GM12891 (cell line): ENCODE measurements at regions not wholly inside any gene's neighbourhood (a gene's known extent, or its start where the extent isn't known, plus 50 kb on each side); places are given as distances from the start of the nearest gene placed in this dataset.
A peak's percentile ranks its signal among the peaks of the same experiment; 100 is the strongest.
"Not testable (repeated sequence)": the region's sequence is repeated elsewhere in the genome, so short reads cannot be mapped to it uniquely, and the experiment has no call there.

Experiments
- DNase-seq: peaks from one replicate; pipeline ENCODE4 v3.0.0; 2011; ENCODE audit warnings: low spot score; ENCODE audit not compliant: insufficient read length
- FAIRE-seq: peaks from 2 replicates; lab custom pipeline; 2011; peaks lifted over from hg19 to GRCh38; lab: Jason Lieb, UNC
- PAX5 ChIP-seq: IDR thresholded peaks from 2 replicates; pipeline ENCODE4 v1.6.1; 2011; ENCODE audit warnings: low read length, moderate library complexity, mild to moderate bottlenecking; ENCODE audit not compliant: insufficient read depth, severe bottlenecking
- POLR2A ChIP-seq: IDR thresholded peaks from 2 replicates; pipeline ENCODE4 v1.6.1; 2011; ENCODE audit warnings: low read depth, low read length, control low read depth
- POLR2AphosphoS5 ChIP-seq: IDR thresholded peaks from 2 replicates; pipeline ENCODE4 v1.6.1; 2011; ENCODE audit warnings: low read depth, low read length, control low read depth
- POU2F2 ChIP-seq: IDR thresholded peaks from 2 replicates; pipeline ENCODE4 v1.6.1; 2011; ENCODE audit warnings: low read depth, mild to moderate bottlenecking, control low read depth, low read length, moderate library complexity
- SPI1 ChIP-seq: IDR thresholded peaks from 2 replicates; pipeline ENCODE4 v1.6.1; 2011; ENCODE audit warnings: low read depth, low read length, control low read depth
- TAF1 ChIP-seq: IDR thresholded peaks from 2 replicates; pipeline ENCODE4 v1.6.1; 2011; ENCODE audit warnings: low read depth, low read length, control low read depth

- no peak for TF ChIP-seq POLR2A
- TF ChIP-seq PAX5, result no peak
- no peak for TF ChIP-seq POLR2AphosphoS5
- no peak for TF ChIP-seq TAF1
- no peak for TF ChIP-seq SPI1
- no peak; the same call in 1 of the 2 replicates for TF ChIP-seq POU2F2
- no peak for FAIRE-seq
These were observed 305.0 kb downstream of the TYW1 start for GRCh38 chr7:67301667-67302066.

GRCh38 chr7:67302113-67303039, 305.7 kb downstream of the TYW1 start:
- TF ChIP-seq POLR2AphosphoS5 (peak; percentile 86), SPI1 (0 out of 2 replicates have a peak, but pooled peaks have one; percentile 2), POLR2A (peak; percentile 92), TAF1 (peak; percentile 75), PAX5 (no peak), POU2F2 (peak; percentile 74)
- FAIRE-seq (peak; percentile 80), DNase-seq (peak; percentile 90)

More at GRCh38 chr7:67301667-67302066, 305.0 kb downstream of the TYW1 start:
- DNase-seq, result no peak

DNA sequence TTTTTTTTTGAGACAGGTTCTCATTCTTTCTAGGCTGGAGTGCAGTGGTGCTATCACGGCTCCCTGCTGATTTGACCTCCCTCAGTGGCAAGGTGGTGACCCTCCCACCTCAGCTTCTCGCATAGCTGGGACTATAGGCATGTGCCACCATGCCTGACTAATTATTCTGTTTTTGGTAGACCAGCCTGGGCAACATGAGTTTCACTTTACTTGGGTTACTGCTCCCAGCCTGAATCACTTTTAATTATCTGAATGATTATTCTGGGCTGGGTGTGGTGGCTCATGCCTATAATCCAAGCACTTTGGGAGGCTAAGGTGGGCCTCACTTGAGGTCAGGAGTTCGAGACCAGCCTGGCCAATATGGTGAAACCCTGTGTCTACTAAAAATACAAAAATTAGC, 308.2 kb downstream of the TYW1 start:
- FAIRE-seq, DNase-seq: not testable (repeated sequence)

GRCh38 chr7:67306331-67306730, 309.7 kb downstream of the TYW1 start:
- no peak for FAIRE-seq

DNA sequence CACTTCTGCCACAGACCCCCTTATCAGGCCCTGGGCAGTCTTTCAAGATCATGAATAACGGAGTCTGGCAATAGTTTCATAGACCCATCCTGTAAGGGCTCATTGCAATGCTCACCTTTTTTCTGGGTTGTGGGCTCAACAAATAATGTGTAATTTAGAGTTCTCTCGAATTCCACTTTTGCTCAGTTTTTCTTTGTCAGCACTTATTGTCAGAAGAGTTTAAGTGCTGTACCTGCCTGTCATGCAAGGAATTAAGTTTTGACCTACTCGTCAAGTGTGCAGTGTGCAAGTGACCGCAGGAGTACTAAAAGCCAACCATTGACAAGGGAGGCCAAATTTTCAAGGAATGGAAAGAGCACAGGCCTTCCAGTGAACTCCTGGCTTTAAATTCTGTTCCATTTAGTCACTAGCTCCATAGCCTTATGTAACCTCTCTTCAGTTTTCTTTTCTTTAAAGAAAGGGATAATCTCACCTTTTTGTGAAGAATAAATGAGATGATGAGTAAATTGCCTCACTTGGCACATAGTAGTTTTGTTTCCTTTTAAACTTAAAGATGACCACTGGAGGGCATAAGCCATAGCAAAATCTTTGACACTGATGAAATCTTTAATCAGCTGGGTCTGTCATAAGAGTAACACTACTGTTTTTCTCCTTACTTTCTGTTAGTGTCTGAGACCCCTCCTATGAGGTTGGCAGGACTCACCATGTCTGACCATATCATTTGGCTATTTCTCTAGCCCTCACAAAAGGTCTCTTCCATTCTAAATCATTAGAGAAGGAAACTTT, 313.3 kb downstream of the TYW1 start:
- FAIRE-seq, result no peak
- DNase-seq, result no peak
- TF ChIP-seq SPI1, result no peak
- TF ChIP-seq PAX5, result no peak
- TF ChIP-seq POLR2A, result no peak
- TF ChIP-seq POU2F2, result no peak
- no peak for TF ChIP-seq TAF1
- TF ChIP-seq POLR2AphosphoS5, result no peak

More at GRCh38 chr7:67306331-67306730, 309.7 kb downstream of the TYW1 start:
- DNase-seq, result no peak
- no peak for TF ChIP-seq SPI1
- TF ChIP-seq POU2F2, result no peak
- no peak for TF ChIP-seq PAX5
- no peak for TF ChIP-seq POLR2A
- no peak for TF ChIP-seq TAF1

DNA sequence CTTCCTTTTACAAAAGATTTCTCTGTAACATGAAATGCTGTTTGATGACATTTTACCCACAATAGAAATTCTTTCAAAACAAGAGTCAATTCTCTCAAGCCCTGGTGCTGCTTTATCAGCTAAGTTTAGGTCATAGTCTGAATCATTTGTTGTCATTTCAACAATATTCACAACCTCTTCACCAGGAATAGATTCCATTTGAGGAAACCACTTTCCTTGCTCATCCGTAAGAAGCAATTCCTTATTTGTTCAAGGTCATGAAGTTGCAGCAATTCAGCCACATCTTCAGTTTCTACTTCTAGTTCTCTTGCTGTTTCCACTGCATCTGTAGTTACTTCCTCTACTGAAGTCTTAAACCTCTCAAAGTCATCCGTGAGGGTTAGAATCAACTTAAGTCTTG, 315.3 kb downstream of the TYW1 start:
- no peak for TF ChIP-seq TAF1
- no peak for TF ChIP-seq POLR2A
- TF ChIP-seq POU2F2, result no peak
- no peak for TF ChIP-seq PAX5
- no peak for TF ChIP-seq POLR2AphosphoS5
- TF ChIP-seq SPI1, result no peak
- FAIRE-seq (no peak), DNase-seq (no peak)

DNA sequence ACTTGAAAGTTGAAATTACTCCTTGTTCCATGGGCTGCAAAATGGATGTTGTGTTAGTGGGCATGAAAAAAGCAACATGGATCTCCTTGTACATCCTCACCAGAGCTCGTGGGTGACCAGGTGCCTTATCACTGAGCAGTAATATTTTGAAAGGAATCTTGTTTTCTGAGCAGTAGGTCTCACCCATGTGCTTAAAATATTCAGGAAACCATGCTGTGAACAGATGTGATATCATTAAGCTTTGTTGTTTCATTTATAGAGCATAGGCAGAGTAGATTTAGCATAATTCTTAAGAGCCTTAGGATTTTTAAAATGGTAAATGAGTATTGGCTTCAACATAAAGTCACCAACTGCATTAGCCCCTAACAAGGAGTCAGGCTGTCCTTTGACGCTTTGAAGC, 316.6 kb downstream of the TYW1 start:
- DNase-seq (no peak), FAIRE-seq (no peak)
- no peak for TF ChIP-seq POLR2AphosphoS5
- no peak for TF ChIP-seq POLR2A
- TF ChIP-seq POU2F2, result no peak
- no peak for TF ChIP-seq TAF1
- TF ChIP-seq SPI1, result no peak
- TF ChIP-seq PAX5, result no peak

DNA sequence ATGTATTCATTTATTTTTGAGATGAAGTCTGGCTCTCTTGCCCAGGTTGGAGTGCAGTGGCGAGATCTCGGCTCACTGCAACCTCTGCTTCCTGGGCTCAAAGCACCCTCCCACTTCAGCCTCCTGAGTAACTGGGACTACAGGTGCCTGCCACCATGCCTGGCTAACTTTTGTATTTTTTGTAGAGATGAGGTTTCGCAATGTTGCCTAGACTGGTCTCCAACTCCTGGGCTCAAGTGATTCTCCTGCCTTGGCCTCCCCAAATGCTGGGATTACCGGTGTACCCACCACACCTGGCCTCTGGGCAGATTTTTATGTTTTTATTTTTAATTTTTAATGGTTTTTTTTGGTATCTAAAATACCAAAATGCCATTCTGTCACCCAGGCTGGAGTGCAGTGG, 320.3 kb downstream of the TYW1 start:
- FAIRE-seq, result not testable (repeated sequence)

DNA sequence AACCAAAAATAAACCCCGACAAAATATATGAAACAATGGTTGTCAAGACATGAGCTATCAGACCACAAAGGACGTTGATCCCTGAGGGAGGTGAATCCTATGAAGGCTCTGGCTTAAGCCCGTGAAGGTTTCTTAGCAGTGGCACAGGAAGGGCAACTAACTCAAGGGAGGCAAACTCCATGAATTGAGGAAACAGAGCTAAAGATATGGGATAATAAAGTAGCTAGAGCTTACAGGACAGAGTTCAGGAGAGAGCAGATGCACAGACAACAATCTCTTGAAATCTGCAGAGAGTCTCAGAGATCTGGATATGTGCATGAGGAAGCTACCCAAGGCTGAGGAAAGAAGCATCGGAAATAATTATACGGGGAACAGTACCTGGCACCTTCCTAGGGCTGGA, 331.6 kb downstream of the TYW1 start:
- DNase-seq, FAIRE-seq: not testable (repeated sequence)

More for the DNA sequence above, 320.3 kb downstream of the TYW1 start:
- not testable (repeated sequence) for DNase-seq

DNA sequence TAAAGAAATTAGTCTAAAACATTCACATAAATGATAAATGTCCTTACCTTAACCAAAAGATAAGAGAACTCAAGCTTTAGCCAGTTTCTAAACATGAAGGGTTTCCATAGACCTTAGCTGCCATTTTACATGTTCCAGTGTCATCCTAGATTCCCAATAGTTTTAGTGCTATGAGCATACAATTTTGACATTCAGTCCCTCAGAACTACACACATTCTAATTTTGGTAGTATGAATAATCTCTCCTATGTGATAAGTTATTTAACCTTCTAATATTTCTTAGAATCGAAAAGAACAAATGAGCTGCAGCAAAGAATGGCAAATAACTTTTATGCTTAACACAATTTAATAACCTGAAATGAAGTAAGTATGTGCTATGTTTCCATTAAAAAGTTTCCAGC, 338.5 kb downstream of the TYW1 start:
- not testable (repeated sequence) for DNase-seq
- peak; percentile 66 for FAIRE-seq

DNA sequence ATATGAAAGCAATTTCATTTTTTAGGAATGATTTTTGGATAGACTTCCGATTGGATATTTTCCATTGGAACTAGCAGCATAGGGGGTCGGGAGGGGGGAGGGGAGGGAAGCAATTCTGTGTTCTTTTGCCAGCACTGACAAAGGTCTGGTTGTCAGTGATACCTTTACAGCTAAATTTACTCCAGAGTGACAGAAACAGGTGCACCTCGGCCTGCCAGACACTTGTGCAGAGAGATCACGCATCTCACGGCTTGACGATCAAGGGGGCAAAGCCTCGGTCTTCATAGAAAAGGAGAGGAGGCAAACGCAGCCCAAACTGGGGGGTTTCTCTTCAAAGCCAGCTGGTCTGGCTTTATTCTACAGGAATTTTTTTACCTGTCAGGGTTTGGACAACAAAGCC, 339.0 kb downstream of the TYW1 start:
- FAIRE-seq, result not testable (repeated sequence)

DNA sequence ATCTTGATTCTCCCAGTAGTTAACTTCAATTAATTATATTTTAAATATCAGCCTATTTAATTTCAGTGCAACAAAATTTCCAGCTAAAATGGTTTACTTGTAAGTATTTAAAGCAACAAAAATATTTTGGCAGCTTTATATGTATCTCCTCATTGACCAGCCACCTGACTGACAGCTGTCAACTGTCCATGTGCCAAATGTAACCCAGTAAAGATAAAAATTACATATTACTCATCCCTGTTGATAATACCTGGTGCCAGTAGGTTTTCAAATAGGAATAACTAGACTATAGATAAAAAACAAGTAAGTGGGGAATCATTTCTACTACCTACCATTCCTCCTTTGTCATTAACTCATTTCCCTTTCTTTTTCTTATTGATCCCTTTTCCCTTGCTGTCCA, 341.9 kb downstream of the TYW1 start:
- not testable (repeated sequence) for FAIRE-seq, DNase-seq

More for the DNA sequence above, 339.0 kb downstream of the TYW1 start:
- DNase-seq, result not testable (repeated sequence)
